Activated gamma-delta T cell treated with Interleukin-2 at 50 U/mL for 16 hours (primary cell): ENCODE measurements at regions not wholly inside any gene's neighbourhood (a gene's known extent, or its start where the extent isn't known, plus 50 kb on each side); places are given as distances from the start of the nearest gene placed in this dataset.

Experiments
- DNase-seq: peaks from one replicate; pipeline ENCODE4 v3.0.0-alpha.2; 2020

DNA sequence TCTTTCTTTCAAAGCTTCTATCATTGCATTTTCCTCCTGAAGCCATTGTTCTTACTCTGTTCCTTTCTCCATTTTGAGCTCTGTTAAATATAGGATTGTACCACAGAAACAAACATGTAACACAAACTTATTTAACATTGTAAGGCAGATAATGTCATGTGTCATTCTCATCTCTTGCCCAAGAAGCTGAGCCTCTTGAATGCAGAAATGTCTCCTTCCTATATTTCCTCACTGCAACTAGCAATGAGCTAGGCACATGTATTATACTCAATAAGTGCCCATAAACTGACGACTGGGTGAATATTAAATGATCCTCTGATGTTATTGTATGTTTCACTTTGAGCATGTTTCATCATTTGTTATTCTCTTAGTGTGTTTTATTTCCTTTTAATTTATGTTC, 56.7 kb upstream of the SLC7A11 start:
- DNase-seq, result no peak

DNA sequence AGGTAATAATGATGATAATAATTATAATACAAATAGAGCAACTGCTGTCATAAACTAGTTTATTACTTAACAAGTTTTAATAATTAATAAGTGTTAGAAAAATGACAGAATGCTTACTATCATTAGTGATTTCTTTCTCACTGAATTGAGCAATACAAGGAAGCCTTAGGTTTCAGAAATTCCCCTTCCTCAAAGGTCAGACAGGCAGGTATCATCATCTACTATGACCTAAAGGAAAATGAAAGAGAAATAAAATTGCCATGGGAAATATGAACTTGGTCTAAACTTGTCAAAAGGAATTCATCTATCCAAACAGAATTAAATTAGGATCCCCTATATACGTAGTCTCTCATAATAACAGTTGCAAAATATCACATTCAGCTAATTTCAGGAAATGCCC, 56.3 kb upstream of the SLC7A11 start:
- DNase-seq, result no peak

GRCh38 chr4:138297743-138298405, 55.7 kb upstream of the SLC7A11 start:
- no peak for DNase-seq

DNA sequence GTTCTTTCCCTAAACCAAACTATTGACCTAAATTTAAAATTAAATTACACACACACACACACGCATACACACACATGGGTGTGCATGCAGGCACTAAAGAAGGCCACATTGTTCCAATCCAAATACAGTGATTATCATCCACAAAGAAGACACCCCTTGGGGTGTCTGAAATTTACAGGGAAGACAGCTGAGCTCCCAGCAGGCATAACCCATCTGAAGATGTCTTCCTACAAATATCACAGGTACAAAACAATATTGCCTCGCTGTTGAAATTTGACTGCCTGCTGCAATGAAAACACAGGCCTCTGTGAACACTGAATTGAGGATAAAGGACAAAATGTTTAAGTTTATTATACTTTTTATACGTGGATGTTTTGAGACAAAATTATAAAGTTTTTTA, 50.2 kb upstream of the SLC7A11 start:
- no peak for DNase-seq
